ENCODE measurements at regions not wholly inside any gene's neighbourhood (a gene's known extent, or its start where the extent isn't known, plus 50 kb on each side); places are given as distances from the start of the nearest gene placed in this dataset.

DNA sequence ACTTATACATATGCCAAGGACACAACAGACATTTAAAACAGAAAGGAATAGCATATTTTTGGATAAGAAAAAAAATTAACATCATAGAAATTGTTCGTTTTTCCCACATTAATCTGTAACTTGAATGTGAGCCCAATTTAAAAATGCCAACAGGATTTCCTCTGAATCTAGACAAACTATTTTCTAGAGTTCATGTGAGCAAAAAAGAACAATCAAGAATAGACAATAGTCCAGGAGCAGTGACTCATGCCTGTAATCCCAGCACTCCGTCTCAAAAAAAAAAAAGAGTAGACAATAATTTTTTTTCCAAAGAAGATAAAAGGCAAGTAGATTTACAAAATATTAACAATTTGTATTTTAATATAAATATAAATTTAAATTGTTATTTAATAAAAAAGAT is 73.7 kb upstream of the DUSP21 start:
- Histone ChIP-seq H3K4me3 (no peak overlapping the region), H3K27ac (no peak overlapping the region), H3K36me3 (ENCODE audit: insufficient read depth in 1 of 2, low read depth in 1 of 2) (no peaks in the 10 kb centered on the region), H3K9me3 (no peaks in the 10 kb centered on the region), H3K4me1 (no peaks in the 10 kb centered on the region), H3K27me3 (ENCODE audit: insufficient read depth in 3 of 3, low read length in 2 of 3) (peaks cover 0 to 3% (median 0%) of the 10 kb centered on the region in 3 donors)
- WGBS, 3 donors: 22 to 42% (median 26%) methylated on average over 2 of the region's 2 CpGs
- TF ChIP-seq CTCF (IDR thresholded peaks at IDR 0.05): no peak
- ATAC-seq (no peak), DNase-seq (no peak)
- intact Hi-C loops (cut with DNase I): no loop called here

GRCh38 chrX:44767308-44767707 is 76.5 kb upstream of the DUSP21 start:
- TF ChIP-seq CTCF (IDR thresholded peaks at IDR 0.05): no peak
- Histone ChIP-seq H3K4me1 (no peaks in the 10 kb centered on the region), H3K4me3 (no peak overlapping the region), H3K27me3 (ENCODE audit: insufficient read depth in 3 of 3, low read length in 2 of 3) (peaks cover 0 to 4% (median 0%) of the 10 kb centered on the region in 3 donors), H3K36me3 (ENCODE audit: insufficient read depth in 1 of 2, low read depth in 1 of 2) (no peaks in the 10 kb centered on the region), H3K9me3 (no peaks in the 10 kb centered on the region), H3K27ac (no peak overlapping the region)
- 60 to 65% (median 64%) methylated on average over 5 of the region's 5 CpGs for WGBS, 3 donors
- DNase-seq: no peak
- intact Hi-C loops (cut with DNase I): no loop called here
- no peak for ATAC-seq

GRCh38 chrX:44765556-44765955 is 78.3 kb upstream of the DUSP21 start:
- Histone ChIP-seq H3K4me3 (no peak overlapping the region), H3K4me1 (no peaks in the 10 kb centered on the region), H3K36me3 (ENCODE audit: insufficient read depth in 1 of 2, low read depth in 1 of 2) (no peaks in the 10 kb centered on the region), H3K9me3 (no peaks in the 10 kb centered on the region), H3K27ac (no peak overlapping the region), H3K27me3 (ENCODE audit: insufficient read depth in 3 of 3, low read length in 2 of 3) (peaks cover 0 to 4% (median 0%) of the 10 kb centered on the region in 3 donors)
- no peak for DNase-seq
- WGBS, 3 donors: 47 to 49% (median 48%) methylated on average over 2 of the region's 2 CpGs
- no peak for ATAC-seq
- intact Hi-C loops (cut with DNase I): no loop called here
- TF ChIP-seq CTCF (IDR thresholded peaks at IDR 0.05): no peak

- no peaks in the 10 kb centered on the region for H3K9me3 ChIP-seq
- no peaks in the 10 kb centered on the region for H3K27me3 ChIP-seq (ENCODE audit: insufficient read depth in 3 of 3, low read length in 2 of 3)
- no peak overlapping the region for H3K27ac ChIP-seq
- WGBS, 3 donors: 21 to 38% (median 33%) methylated on average over 2 of the region's 2 CpGs
- no peaks in the 10 kb centered on the region for H3K4me1 ChIP-seq
- no peak for TF ChIP-seq CTCF (IDR thresholded peaks at IDR 0.05)
- H3K36me3 ChIP-seq (ENCODE audit: insufficient read depth in 1 of 2, low read depth in 1 of 2): no peaks in the 10 kb centered on the region
- no peak overlapping the region for H3K4me3 ChIP-seq
- no peak for ATAC-seq
- intact Hi-C loops (cut with DNase I): no loop called here
- no peak for DNase-seq
Measured at GRCh38 chrX:44747969-44748368, 95.9 kb upstream of the DUSP21 start.

DNA sequence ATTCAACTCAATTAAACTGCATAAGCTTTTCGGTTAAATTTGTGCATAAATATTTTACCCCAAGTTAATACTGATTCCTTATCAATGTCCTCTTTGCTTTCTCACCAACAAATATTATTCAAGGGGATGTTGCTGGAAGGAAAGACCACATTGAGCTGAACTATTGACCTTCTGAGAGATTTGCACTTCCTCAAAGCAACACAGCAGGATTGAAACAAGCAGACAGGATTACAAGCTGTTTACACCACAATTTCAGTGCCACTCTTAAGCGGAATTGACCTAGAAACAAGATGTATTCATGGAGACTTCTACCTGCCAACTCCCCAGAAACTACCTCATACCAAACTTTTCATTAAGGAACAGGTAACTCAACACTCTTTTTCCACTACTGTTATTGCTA is 96.5 kb upstream of the DUSP21 start:
- no peak overlapping the region for H3K27ac ChIP-seq
- no peaks in the 10 kb centered on the region for H3K9me3 ChIP-seq
- WGBS, 3 donors: 50 to 64% (median 53%) methylated on average over 2 of the region's 2 CpGs
- H3K36me3 ChIP-seq (ENCODE audit: insufficient read depth in 1 of 2, low read depth in 1 of 2): no peaks in the 10 kb centered on the region
- ATAC-seq (no peak), DNase-seq (no peak)
- no peaks in the 10 kb centered on the region for H3K27me3 ChIP-seq (ENCODE audit: insufficient read depth in 3 of 3, low read length in 2 of 3)
- intact Hi-C loops (cut with DNase I): no loop called here
- TF ChIP-seq CTCF (IDR thresholded peaks at IDR 0.05): no peak
- no peak overlapping the region for H3K4me3 ChIP-seq
- H3K4me1 ChIP-seq: no peaks in the 10 kb centered on the region

Measured in psoas muscle (tissue), 7 donors.